RWPE1 (cell line): ENCODE measurements at regions not wholly inside any gene's neighbourhood (a gene's known extent, or its start where the extent isn't known, plus 50 kb on each side); places are given as distances from the start of the nearest gene placed in this dataset.

Experiments used
- CTCF ChIA-PET: fragments of 350-600 bp; sonication (Branson Sonifier 250); formaldehyde crosslinking; extraction: SDS; loops from one replicate; lab custom pipeline; 2021; lab: Yijun Ruan, JAX
- POLR2A ChIA-PET: fragments of 400-600 bp; formaldehyde crosslinking; extraction: SDS; loops from one replicate; lab custom pipeline; 2020; ENCODE audit warnings: antibody characterized with exemption; ENCODE audit not compliant: low non-redundant PET; lab: Yijun Ruan, JAX
- DNase-seq: peaks from one replicate; pipeline ENCODE4 v3.0.0; 2012; ENCODE audit warnings: low spot score
- H3K27ac ChIP-seq: fragments of 450-650 bp; 2 replicates; pipeline ENCODE4 v1.5.1; 2017
- CTCF ChIP-seq: fragments of 450-650 bp; conservative IDR thresholded peaks from 2 replicates; pipeline ENCODE4 v1.5.1; 2017; ENCODE audit warnings: low read depth, mild to moderate bottlenecking

GRCh38 chr13:82800391-82800790 is 1081.9 kb downstream of the SLITRK1 start:
- CTCF ChIA-PET: interaction anchor here (0.6 to 1.0 kb wide), 2 partner anchors 8 to 9 kb away, joined by 3 to 4 read pairs; no protein-coding TSS in a partner anchor
- POLR2A ChIA-PET: no interaction called here
- no peak overlapping the region for H3K27ac ChIP-seq
- no peak for DNase-seq
- TF ChIP-seq CTCF: no peak

- no peak for DNase-seq
- POLR2A ChIA-PET: no interaction called here
- no peak overlapping the region for H3K27ac ChIP-seq
- CTCF ChIA-PET: no interaction called here
- TF ChIP-seq CTCF: no peak
These were observed 1084.4 kb downstream of the SLITRK1 start for GRCh38 chr13:82797876-82798275.

GRCh38 chr13:82791035-82791434 is 1091.2 kb downstream of the SLITRK1 start:
- TF ChIP-seq CTCF: no peak
- no peak for DNase-seq
- ChIA-PET CTCF (interaction anchor here (0.6 kb wide), 1 partner anchor 104 kb away, joined by 4 read pairs; no protein-coding TSS in a partner anchor), POLR2A (no interaction called here)
- no peak overlapping the region for H3K27ac ChIP-seq

GRCh38 chr13:82772816-82773215 is 1109.5 kb downstream of the SLITRK1 start:
- DNase-seq: no peak
- H3K27ac ChIP-seq: no peak overlapping the region
- ChIA-PET CTCF (no interaction called here), POLR2A (no interaction called here)
- no peak for TF ChIP-seq CTCF

GRCh38 chr13:82766732-82767321 is 1115.4 kb downstream of the SLITRK1 start:
- CTCF ChIA-PET: no interaction called here
- POLR2A ChIA-PET: no interaction called here
- H3K27ac ChIP-seq: no peak overlapping the region
- no peak for DNase-seq
- no peak for TF ChIP-seq CTCF

GRCh38 chr13:82758044-82758443 is 1124.2 kb downstream of the SLITRK1 start:
- TF ChIP-seq CTCF: no peak
- H3K27ac ChIP-seq: no peak overlapping the region
- POLR2A ChIA-PET: no interaction called here
- CTCF ChIA-PET: interaction anchor here (0.5 to 0.9 kb wide), 2 partner anchors 9 to 757 kb away, joined by 4 to 9 read pairs; no protein-coding TSS in a partner anchor
- peak; percentile 9 for DNase-seq
